ENCODE measurements at regions not wholly inside any gene's neighbourhood (a gene's known extent, or its start where the extent isn't known, plus 50 kb on each side); places are given as distances from the start of the nearest gene placed in this dataset.

DNA sequence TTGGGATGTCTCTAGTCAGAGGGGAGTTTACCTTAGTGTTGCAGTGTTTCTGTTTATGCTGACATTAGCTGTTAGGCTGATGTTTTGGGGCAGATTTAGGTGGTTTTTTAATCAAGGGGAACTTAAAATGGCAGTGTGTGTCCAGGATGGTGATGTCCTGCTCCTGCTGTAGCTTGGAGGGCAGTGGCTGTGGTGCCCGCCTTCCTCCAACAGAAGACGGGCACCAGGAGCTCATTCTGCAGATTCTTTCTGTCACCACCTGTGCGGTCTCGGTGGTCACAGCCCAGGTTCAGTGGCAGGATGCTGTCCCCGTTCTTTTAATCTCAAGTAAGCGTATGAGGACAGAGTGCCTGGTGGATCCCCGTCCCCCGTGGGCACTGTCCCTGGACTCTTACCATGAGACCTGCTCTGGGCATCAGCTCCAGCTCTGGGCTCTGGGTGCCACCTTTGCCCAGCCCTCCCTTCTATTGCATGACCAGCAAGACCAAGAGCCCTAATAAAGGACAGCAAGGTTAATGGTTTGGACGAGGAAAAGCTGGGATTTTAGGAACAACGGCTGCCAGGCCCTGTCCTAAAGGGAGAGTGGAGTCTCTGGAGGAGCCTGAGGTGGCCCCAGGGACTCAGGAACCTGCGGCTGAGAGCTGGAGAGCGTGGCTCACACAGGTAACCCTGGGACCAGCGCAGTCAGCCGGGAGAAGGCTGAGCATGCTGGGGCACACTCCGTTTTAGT is 217.3 kb downstream of the ERMARD start (continued):
- TF ChIP-seq SIX5 (IDR thresholded peaks at IDR 0.05; ENCODE audit: low read depth, low read length) = no peak
- no peak for TF ChIP-seq SAP30 (IDR thresholded peaks at IDR 0.05; ENCODE audit: insufficient read depth, insufficient replicate concordance, low read length)
- no peak for TF ChIP-seq NANOG (IDR thresholded peaks at IDR 0.05; ENCODE audit: insufficient read depth, low read depth, low read length, poor library complexity, severe bottlenecking)
- TF ChIP-seq SP2 (IDR thresholded peaks at IDR 0.05; ENCODE audit: low read length) = no peak
- no peak for TF ChIP-seq ZNF274 (IDR thresholded peaks at IDR 0.05; ENCODE audit: borderline replicate concordance, extremely low read depth, low read length)
- TF ChIP-seq EP300 (IDR thresholded peaks at IDR 0.05; ENCODE audit: borderline replicate concordance in 1 of 2, low read depth in 2 of 2, low read length in 2 of 2) = no peak

All from H1 (cell line).